ENCODE measurements at regions not wholly inside any gene's neighbourhood (a gene's known extent, or its start where the extent isn't known, plus 50 kb on each side); places are given as distances from the start of the nearest gene placed in this dataset.

- no peak overlapping the region for H3K27ac ChIP-seq (ENCODE audit: extremely low read depth, low read depth, low read length)
- TF ChIP-seq GLIS1 (tag by site-specific recombination; IDR thresholded peaks at IDR 0.05), result 0 out of 2 replicates have a peak, but pooled peaks have one; percentile 18
- no peak for TF ChIP-seq ZBTB17 (tag by site-specific recombination; IDR thresholded peaks at IDR 0.05)
- TF ChIP-seq ZNF76 (tag by site-specific recombination; IDR thresholded peaks at IDR 0.05; ENCODE audit: borderline replicate concordance, low read depth), result no peak
- no peak for TF ChIP-seq ZNF214 (tag by site-specific recombination; IDR thresholded peaks at IDR 0.05; ENCODE audit: borderline replicate concordance)
- no peak for TF ChIP-seq ZNF266 (tag by site-specific recombination; IDR thresholded peaks at IDR 0.05; ENCODE audit: low read depth)
- 0 out of 2 replicates have a peak, but pooled peaks have one; percentile 8 for TF ChIP-seq GLIS2 (tag by site-specific recombination; IDR thresholded peaks at IDR 0.05)
- H3K4me3 ChIP-seq (ENCODE audit: low read depth, low read length), result no peak overlapping the region
- H3K4me1 ChIP-seq (ENCODE audit: control insufficient read depth, insufficient read depth, low read length), result no peaks in the 10 kb centered on the region
- ChIA-PET CTCF (interaction anchor here (1.0 kb wide), 2 partner anchors 61 to 159 kb away, joined by 3 to 5 read pairs; no protein-coding TSS in a partner anchor), POLR2A (no interaction called here)
- peaks cover 0 to 85% of the 10 kb centered on the region in 2 experiments; a peak in 2 of 3 replicates for H3K36me3 ChIP-seq (ENCODE audit: control insufficient read depth in 2 of 2, insufficient read depth in 1 of 2, low read length in 2 of 2)
- H3K9me3 ChIP-seq (ENCODE audit: control insufficient read depth, insufficient read depth, low read depth, low read length), result no peaks in the 10 kb centered on the region
Observed at GRCh38 chr17:77490361-77491183, 349.8 kb downstream of the SEC14L1 start.

GRCh38 chr17:77491921-77492445 lies 351.2 kb downstream of the SEC14L1 start:
- TF ChIP-seq ZNF585B (tag by site-specific recombination; IDR thresholded peaks at IDR 0.05) (no peak), KLF16 (tag by site-specific recombination; IDR thresholded peaks at IDR 0.05) (no peak), KLF9 (tag by site-specific recombination; IDR thresholded peaks at IDR 0.05; ENCODE audit: low read depth) (peak; percentile 22; the same call in 1 of the 2 replicates)
- Histone ChIP-seq H3K27ac (ENCODE audit: extremely low read depth, low read depth, low read length) (no peak overlapping the region), H3K9me3 (ENCODE audit: control insufficient read depth, insufficient read depth, low read depth, low read length) (no peaks in the 10 kb centered on the region), H3K36me3 (ENCODE audit: control insufficient read depth in 2 of 2, insufficient read depth in 1 of 2, low read length in 2 of 2) (peaks cover 0 to 89% of the 10 kb centered on the region in 2 experiments; a peak in 2 of 3 replicates), H3K4me3 (ENCODE audit: low read depth, low read length) (no peak overlapping the region), H3K4me1 (ENCODE audit: control insufficient read depth, insufficient read depth, low read length) (no peaks in the 10 kb centered on the region)
- ChIA-PET CTCF (interaction anchor here (0.9 kb wide), 1 partner anchor 161 kb away, joined by 3 read pairs; no protein-coding TSS in a partner anchor), POLR2A (no interaction called here)

- H3K9me3 ChIP-seq (ENCODE audit: control insufficient read depth, insufficient read depth, low read depth, low read length), result no peaks in the 10 kb centered on the region
- H3K36me3 ChIP-seq (ENCODE audit: control insufficient read depth in 2 of 2, insufficient read depth in 1 of 2, low read length in 2 of 2), result peaks cover 0 to 84% of the 10 kb centered on the region in 2 experiments; a peak in 2 of 3 replicates
- ChIA-PET CTCF (interaction anchor here (0.7 to 3.3 kb wide), 4 partner anchors 20 to 161 kb away, joined by 3 to 62 read pairs (median 4); no protein-coding TSS in a partner anchor), POLR2A (no interaction called here)
- no peak overlapping the region for H3K4me3 ChIP-seq (ENCODE audit: low read depth, low read length)
- no peak for TF ChIP-seq ZNF133 (tag by site-specific recombination; IDR thresholded peaks at IDR 0.05)
- TF ChIP-seq INSM2 (tag by site-specific recombination; IDR thresholded peaks at IDR 0.05), result no peak
- no peak for TF ChIP-seq ZNF785 (tag by site-specific recombination; IDR thresholded peaks at IDR 0.05)
- no peak for TF ChIP-seq ZNF629 (tag by site-specific recombination; IDR thresholded peaks at IDR 0.05)
- TF ChIP-seq ZNF23 (tag by site-specific recombination; IDR thresholded peaks at IDR 0.05; ENCODE audit: borderline replicate concordance), result no peak
- no peak for TF ChIP-seq ZNF24 (tag by site-specific recombination; IDR thresholded peaks at IDR 0.05)
- peak; percentile 83 for TF ChIP-seq KLF1 (tag by site-specific recombination; IDR thresholded peaks at IDR 0.05)
- TF ChIP-seq ZNF394 (tag by site-specific recombination; IDR thresholded peaks at IDR 0.05; ENCODE audit: borderline replicate concordance), result no peak
- no peak for TF ChIP-seq ZNF280C (tag by site-specific recombination; IDR thresholded peaks at IDR 0.05)
- no peak overlapping the region for H3K27ac ChIP-seq (ENCODE audit: extremely low read depth, low read depth, low read length)
- H3K4me1 ChIP-seq (ENCODE audit: control insufficient read depth, insufficient read depth, low read length), result no peaks in the 10 kb centered on the region
Observed at GRCh38 chr17:77492446-77493237, 351.9 kb downstream of the SEC14L1 start.
